NCI-H2107 treated with DMSO at 0.1 percent for 48 hours (cell line): ENCODE measurements at regions not wholly inside any gene's neighbourhood (a gene's known extent, or its start where the extent isn't known, plus 50 kb on each side); places are given as distances from the start of the nearest gene placed in this dataset.
A peak's percentile ranks its signal among the peaks of the same experiment; 100 is the strongest.

Source experiments
- DNase-seq: peaks from one replicate; lab custom pipeline; 2025; ENCODE audit not compliant: unreplicated experiment; lab: John Stamatoyannopoulos, UW

- no peak for DNase-seq
Observed at GRCh38 chr6:18920701-18921100, 533.6 kb downstream of the RNF144B start.

- peak; percentile 4 for DNase-seq
Observed at GRCh38 chr6:18931086-18931485, 543.9 kb downstream of the RNF144B start.

- no peak for DNase-seq
Observed at GRCh38 chr6:18958146-18958545, 571.0 kb downstream of the RNF144B start.

GRCh38 chr6:18961566-18961965, 574.4 kb downstream of the RNF144B start:
- no peak for DNase-seq

GRCh38 chr6:18962361-18962905, 575.3 kb downstream of the RNF144B start:
- DNase-seq = no peak

- no peak for DNase-seq
Observed at GRCh38 chr6:18963439-18963838, 576.3 kb downstream of the RNF144B start.

- no peak for DNase-seq
Observed at GRCh38 chr6:18973251-18973650, 586.1 kb downstream of the RNF144B start.

GRCh38 chr6:18976091-18976490, 588.9 kb downstream of the RNF144B start:
- peak; percentile 47 for DNase-seq

- DNase-seq = no peak
Observed at GRCh38 chr6:18976966-18977365, 589.8 kb downstream of the RNF144B start.

GRCh38 chr6:18978337-18979128, 591.4 kb downstream of the RNF144B start:
- peak; percentile 23 for DNase-seq

- DNase-seq = no peak
Observed at GRCh38 chr6:18985061-18985460, 597.9 kb downstream of the RNF144B start.

GRCh38 chr6:18985996-18986395, 598.8 kb downstream of the RNF144B start:
- DNase-seq = no peak

GRCh38 chr6:18988636-18989035, 601.5 kb downstream of the RNF144B start:
- no peak for DNase-seq

GRCh38 chr6:18990059-18990978, 603.2 kb downstream of the RNF144B start:
- DNase-seq = no peak

GRCh38 chr6:18997375-18997826, 610.3 kb downstream of the RNF144B start:
- peak; percentile 13 for DNase-seq

GRCh38 chr6:19002976-19003560, 615.9 kb downstream of the RNF144B start:
- DNase-seq = no peak

- no peak for DNase-seq
Observed at GRCh38 chr6:19004176-19004575, 617.0 kb downstream of the RNF144B start.

- DNase-seq = no peak
Observed at GRCh38 chr6:19009769-19010168, 622.6 kb downstream of the RNF144B start.

GRCh38 chr6:19013026-19013705, 626.0 kb downstream of the RNF144B start:
- DNase-seq = no peak

GRCh38 chr6:19024737-19025136, 637.6 kb downstream of the RNF144B start:
- DNase-seq = peak; percentile 34

- no peak for DNase-seq
Observed at GRCh38 chr6:19028201-19028600, 641.1 kb downstream of the RNF144B start.
